IPS-18c (cell line): ENCODE measurements at regions not wholly inside any gene's neighbourhood (a gene's known extent, or its start where the extent isn't known, plus 50 kb on each side); places are given as distances from the start of the nearest gene placed in this dataset.
"Not testable (repeated sequence)": the region's sequence is repeated elsewhere in the genome, so short reads cannot be mapped to it uniquely, and the experiment has no call there.

Experiments used
- H3K4me3 ChIP-seq: 2 replicates; pipeline ENCODE4 v1.7.0; 2013; ENCODE audit warnings: low read depth, mild to moderate bottlenecking, low read length, moderate library complexity; ENCODE audit not compliant: insufficient read depth
- H3K9me3 ChIP-seq: one replicate; pipeline ENCODE4 v1.6.1; 2013; ENCODE audit warnings: mild to moderate bottlenecking, low read length, moderate library complexity; ENCODE audit not compliant: control insufficient read depth, insufficient read depth

- Histone ChIP-seq H3K9me3 (no peaks in the 10 kb centered on the region), H3K4me3 (no peak overlapping the region)
These were observed 73.7 kb upstream of the NDST4 start for GRCh38 chr4:115187136-115187535.

- H3K9me3 ChIP-seq, H3K4me3 ChIP-seq: not testable (repeated sequence)
These were observed 66.1 kb upstream of the NDST4 start for GRCh38 chr4:115179438-115180062.

DNA sequence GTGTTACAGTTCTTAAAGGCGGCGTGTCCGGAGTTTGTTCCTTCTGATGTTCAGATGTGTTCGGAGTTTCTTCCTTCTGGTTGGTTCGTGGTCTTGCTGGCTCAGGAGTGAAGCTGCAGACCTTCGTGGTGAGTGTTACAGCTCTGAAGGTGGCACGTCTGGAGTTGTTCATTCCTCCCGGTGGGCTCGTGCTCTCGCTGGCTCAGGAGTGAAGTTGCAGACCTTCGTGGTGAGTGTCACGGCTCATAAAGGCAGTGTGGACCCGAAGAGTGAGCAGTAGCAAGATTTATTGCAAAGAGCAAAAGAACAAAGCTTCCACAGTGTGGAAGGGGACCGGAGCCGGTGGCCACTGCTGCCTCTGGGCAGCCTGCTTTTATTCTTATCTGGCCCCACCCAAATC is 65.3 kb upstream of the NDST4 start:
- H3K9me3 ChIP-seq, H3K4me3 ChIP-seq: not testable (repeated sequence)

DNA sequence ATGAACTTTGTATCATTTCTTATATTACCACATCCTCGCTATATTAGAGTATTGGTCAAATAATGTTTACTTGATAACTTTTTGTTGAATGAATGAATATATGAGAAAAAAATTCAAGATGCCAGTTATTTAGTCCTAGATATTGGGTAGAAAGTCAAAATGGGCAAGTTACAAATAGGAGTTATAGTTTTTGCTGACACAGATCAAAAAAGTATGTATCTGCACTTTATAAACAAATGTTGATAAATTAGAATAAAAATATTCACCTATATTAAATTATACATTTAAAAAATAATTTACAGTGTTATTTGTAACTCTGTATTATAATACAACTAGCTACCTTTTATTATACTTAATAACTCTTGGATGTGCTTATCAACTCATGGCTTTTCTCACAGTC is 57.8 kb upstream of the NDST4 start:
- no peak overlapping the region for H3K4me3 ChIP-seq

DNA sequence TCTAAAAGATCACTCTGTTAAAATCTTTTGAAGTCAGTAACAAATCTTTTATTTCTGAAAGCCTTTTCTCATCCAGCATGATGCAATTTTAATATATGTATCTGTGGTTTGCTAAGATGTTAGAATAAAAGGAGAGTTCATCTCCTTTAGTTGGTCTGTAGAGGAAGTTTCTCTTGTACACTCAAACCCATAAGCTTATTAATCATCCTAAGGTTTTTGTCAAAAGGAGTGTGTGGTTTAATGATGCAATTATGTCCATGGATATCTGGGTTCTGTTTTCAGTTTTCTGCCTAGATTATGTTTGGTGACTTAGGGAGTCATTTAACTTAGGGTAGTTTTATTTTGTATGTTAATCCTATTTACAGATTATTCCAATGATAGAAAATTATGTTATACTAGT is 52.1 kb upstream of the NDST4 start:
- no peaks in the 10 kb centered on the region for H3K9me3 ChIP-seq
- no peak overlapping the region for H3K4me3 ChIP-seq

More for the DNA sequence above, 57.8 kb upstream of the NDST4 start:
- H3K9me3 ChIP-seq: no peaks in the 10 kb centered on the region
